ENCODE measurements at regions not wholly inside any gene's neighbourhood (a gene's known extent, or its start where the extent isn't known, plus 50 kb on each side); places are given as distances from the start of the nearest gene placed in this dataset.
"Not testable (repeated sequence)": the region's sequence is repeated elsewhere in the genome, so short reads cannot be mapped to it uniquely, and the experiment has no call there.

GRCh38 chr15:39411102-39411989, 169.5 kb upstream of the THBS1 start:
- in situ Hi-C loops (cut with HindIII; ENCODE audit: low sequenced_read_pairs), result no loop called here
- DNase-seq (ENCODE audit: low spot score), result no peak

- DNase-seq (ENCODE audit: low spot score), result no peak
- in situ Hi-C loops (cut with HindIII; ENCODE audit: low sequenced_read_pairs), result no loop called here
Measured at GRCh38 chr15:39413558-39413957, 167.3 kb upstream of the THBS1 start.

- in situ Hi-C loops (cut with HindIII; ENCODE audit: low sequenced_read_pairs), result no loop called here
Measured at GRCh38 chr15:39414201-39414600, 166.7 kb upstream of the THBS1 start.

GRCh38 chr15:39415634-39416033, 165.2 kb upstream of the THBS1 start:
- DNase-seq (ENCODE audit: low spot score), result no peak
- in situ Hi-C loops (cut with HindIII; ENCODE audit: low sequenced_read_pairs), result no loop called here

More at GRCh38 chr15:39414201-39414600, 166.7 kb upstream of the THBS1 start:
- no peak for DNase-seq (ENCODE audit: low spot score)

- DNase-seq (ENCODE audit: low spot score), result no peak
- in situ Hi-C loops (cut with HindIII; ENCODE audit: low sequenced_read_pairs), result no loop called here
Measured at GRCh38 chr15:39416258-39416657, 164.6 kb upstream of the THBS1 start.

- in situ Hi-C loops (cut with HindIII; ENCODE audit: low sequenced_read_pairs), result no loop called here
- no peak for DNase-seq (ENCODE audit: low spot score)
Measured at GRCh38 chr15:39417366-39418134, 163.3 kb upstream of the THBS1 start.

GRCh38 chr15:39419651-39420050, 161.2 kb upstream of the THBS1 start:
- in situ Hi-C loops (cut with HindIII; ENCODE audit: low sequenced_read_pairs), result no loop called here
- DNase-seq (ENCODE audit: low spot score), result no peak

GRCh38 chr15:39420123-39420852, 160.6 kb upstream of the THBS1 start:
- in situ Hi-C loops (cut with HindIII; ENCODE audit: low sequenced_read_pairs); DNase-seq (ENCODE audit: low spot score): not testable (repeated sequence)

GRCh38 chr15:39420853-39421192, 160.1 kb upstream of the THBS1 start:
- DNase-seq (ENCODE audit: low spot score); in situ Hi-C loops (cut with HindIII; ENCODE audit: low sequenced_read_pairs): not testable (repeated sequence)

GRCh38 chr15:39426552-39427532, 154.0 kb upstream of the THBS1 start:
- DNase-seq (ENCODE audit: low spot score), result peak; percentile 23
- in situ Hi-C loops (cut with HindIII; ENCODE audit: low sequenced_read_pairs), result no loop called here

GRCh38 chr15:39427705-39428104, 153.2 kb upstream of the THBS1 start:
- peak; percentile 4 for DNase-seq (ENCODE audit: low spot score)
- in situ Hi-C loops (cut with HindIII; ENCODE audit: low sequenced_read_pairs), result no loop called here

GRCh38 chr15:39429898-39430357, 151.0 kb upstream of the THBS1 start:
- DNase-seq (ENCODE audit: low spot score), result no peak
- in situ Hi-C loops (cut with HindIII; ENCODE audit: low sequenced_read_pairs), result no loop called here

GRCh38 chr15:39430389-39430788, 150.5 kb upstream of the THBS1 start:
- no peak for DNase-seq (ENCODE audit: low spot score)
- in situ Hi-C loops (cut with HindIII; ENCODE audit: low sequenced_read_pairs), result no loop called here

GRCh38 chr15:39431376-39431775, 149.5 kb upstream of the THBS1 start:
- in situ Hi-C loops (cut with HindIII; ENCODE audit: low sequenced_read_pairs), result no loop called here
- no peak for DNase-seq (ENCODE audit: low spot score)

GRCh38 chr15:39432026-39432425, 148.9 kb upstream of the THBS1 start:
- in situ Hi-C loops (cut with HindIII; ENCODE audit: low sequenced_read_pairs), result no loop called here
- no peak for DNase-seq (ENCODE audit: low spot score)

GRCh38 chr15:39432912-39433348, 147.9 kb upstream of the THBS1 start:
- no peak for DNase-seq (ENCODE audit: low spot score)
- in situ Hi-C loops (cut with HindIII; ENCODE audit: low sequenced_read_pairs), result no loop called here

- in situ Hi-C loops (cut with HindIII; ENCODE audit: low sequenced_read_pairs), result no loop called here
- no peak for DNase-seq (ENCODE audit: low spot score)
Measured at GRCh38 chr15:39433376-39433775, 147.5 kb upstream of the THBS1 start.

GRCh38 chr15:39434163-39434562, 146.7 kb upstream of the THBS1 start:
- in situ Hi-C loops (cut with HindIII; ENCODE audit: low sequenced_read_pairs), result no loop called here
- DNase-seq (ENCODE audit: low spot score), result no peak

Measured in G401 (cell line).